Skeletal muscle tissue (tissue), 3 donors: ENCODE measurements at regions not wholly inside any gene's neighbourhood (a gene's known extent, or its start where the extent isn't known, plus 50 kb on each side); places are given as distances from the start of the nearest gene placed in this dataset.

Experiments
- H3K27ac ChIP-seq: one replicate; pipeline ENCODE4 v1.7.0; 2013; ENCODE audit warnings: mild to moderate bottlenecking, low read depth, low read length, inconsistent platforms
- H3K27me3 ChIP-seq, 3 donors: one replicate each; pipeline ENCODE4 v1.7.0; 2013; ENCODE audit warnings: low read length in 3 of 3; ENCODE audit not compliant: control insufficient read depth in 3 of 3, insufficient read depth in 3 of 3
- H3K36me3 ChIP-seq, 3 donors: one replicate each; pipeline ENCODE4 v1.7.0; 2013; ENCODE audit warnings: low read length in 3 of 3; ENCODE audit not compliant: control insufficient read depth in 3 of 3, insufficient read depth in 3 of 3
- H3K4me1 ChIP-seq, 3 donors: one replicate each; pipeline ENCODE4 v1.7.0; 2013; ENCODE audit warnings: low read length in 3 of 3, mild to moderate bottlenecking in 3 of 3; ENCODE audit not compliant: control insufficient read depth in 3 of 3, insufficient read depth in 3 of 3
- H3K4me3 ChIP-seq, 3 donors: one replicate each; pipeline ENCODE4 v1.7.0; 2013; ENCODE audit warnings: low read length in 3 of 3
- H3K9ac ChIP-seq, 3 donors: one replicate each; pipeline ENCODE4 v1.7.0; 2013; ENCODE audit warnings: low read length in 3 of 3, mild to moderate bottlenecking in 3 of 3, moderate library complexity in 2 of 3, low read depth in 1 of 3
- H3K9me3 ChIP-seq, 3 donors: one replicate each; pipeline ENCODE4 v1.7.0; 2013; ENCODE audit warnings: low read length in 3 of 3; ENCODE audit not compliant: control insufficient read depth in 3 of 3
- donor health status: Osteomylitis.

GRCh38 chr6:144862769-144863168, 577.6 kb downstream of the UTRN start:
- Histone ChIP-seq H3K27ac (no peak overlapping the region), H3K9me3 (peaks cover 0 to 3% (median 0%) of the 10 kb centered on the region in 3 donors), H3K36me3 (no peaks in the 10 kb centered on the region), H3K4me3 (no peak overlapping the region), H3K4me1 (no peaks in the 10 kb centered on the region), H3K9ac (no peak overlapping the region), H3K27me3 (no peaks in the 10 kb centered on the region)

- peaks cover 0 to 3% (median 0%) of the 10 kb centered on the region in 3 donors for H3K9me3 ChIP-seq
- no peak overlapping the region for H3K9ac ChIP-seq
- H3K4me3 ChIP-seq = no peak overlapping the region
- H3K27me3 ChIP-seq = no peaks in the 10 kb centered on the region
- no peak overlapping the region for H3K27ac ChIP-seq
- no peaks in the 10 kb centered on the region for H3K36me3 ChIP-seq
- no peaks in the 10 kb centered on the region for H3K4me1 ChIP-seq
These were observed 582.6 kb downstream of the UTRN start for GRCh38 chr6:144867761-144868160.

GRCh38 chr6:144870782-144871181, 585.6 kb downstream of the UTRN start:
- no peaks in the 10 kb centered on the region for H3K27me3 ChIP-seq
- no peak overlapping the region for H3K4me3 ChIP-seq
- H3K36me3 ChIP-seq = no peaks in the 10 kb centered on the region
- H3K4me1 ChIP-seq = no peaks in the 10 kb centered on the region
- H3K9me3 ChIP-seq = no peaks in the 10 kb centered on the region
- no peak overlapping the region for H3K27ac ChIP-seq
- no peak overlapping the region for H3K9ac ChIP-seq

GRCh38 chr6:144873623-144874378, 588.7 kb downstream of the UTRN start:
- H3K4me3 ChIP-seq = no peak overlapping the region
- no peak overlapping the region for H3K27ac ChIP-seq
- no peak overlapping the region for H3K9ac ChIP-seq
- H3K27me3 ChIP-seq = no peaks in the 10 kb centered on the region
- H3K9me3 ChIP-seq = no peaks in the 10 kb centered on the region
- H3K4me1 ChIP-seq = no peaks in the 10 kb centered on the region
- no peaks in the 10 kb centered on the region for H3K36me3 ChIP-seq

GRCh38 chr6:144876689-144877088, 591.6 kb downstream of the UTRN start:
- Histone ChIP-seq H3K27me3 (no peaks in the 10 kb centered on the region), H3K36me3 (no peaks in the 10 kb centered on the region), H3K4me3 (no peak overlapping the region), H3K4me1 (no peaks in the 10 kb centered on the region), H3K27ac (no peak overlapping the region), H3K9me3 (no peaks in the 10 kb centered on the region), H3K9ac (no peak overlapping the region)

GRCh38 chr6:144877118-144877517, 592.0 kb downstream of the UTRN start:
- no peaks in the 10 kb centered on the region for H3K9me3 ChIP-seq

GRCh38 chr6:144878577-144878976, 593.4 kb downstream of the UTRN start:
- no peak overlapping the region for H3K4me3 ChIP-seq
- no peaks in the 10 kb centered on the region for H3K9me3 ChIP-seq
- H3K27ac ChIP-seq = no peak overlapping the region
- no peaks in the 10 kb centered on the region for H3K4me1 ChIP-seq
- H3K36me3 ChIP-seq = no peaks in the 10 kb centered on the region
- no peak overlapping the region for H3K9ac ChIP-seq
- H3K27me3 ChIP-seq = no peaks in the 10 kb centered on the region

More at GRCh38 chr6:144877118-144877517, 592.0 kb downstream of the UTRN start:
- no peaks in the 10 kb centered on the region for H3K4me1 ChIP-seq
- no peak overlapping the region for H3K4me3 ChIP-seq
- no peak overlapping the region for H3K9ac ChIP-seq
- no peak overlapping the region for H3K27ac ChIP-seq
- H3K27me3 ChIP-seq = no peaks in the 10 kb centered on the region
- H3K36me3 ChIP-seq = no peaks in the 10 kb centered on the region

- Histone ChIP-seq H3K4me1 (no peaks in the 10 kb centered on the region), H3K36me3 (no peaks in the 10 kb centered on the region), H3K4me3 (no peak overlapping the region), H3K9ac (no peak overlapping the region), H3K27me3 (no peaks in the 10 kb centered on the region), H3K9me3 (no peaks in the 10 kb centered on the region), H3K27ac (no peak overlapping the region)
These were observed 594.3 kb downstream of the UTRN start for GRCh38 chr6:144879436-144879835.

GRCh38 chr6:144882425-144882824, 597.3 kb downstream of the UTRN start:
- Histone ChIP-seq H3K36me3 (no peaks in the 10 kb centered on the region), H3K4me1 (no peaks in the 10 kb centered on the region), H3K4me3 (no peak overlapping the region), H3K9ac (no peak overlapping the region), H3K27me3 (no peaks in the 10 kb centered on the region), H3K27ac (no peak overlapping the region), H3K9me3 (no peaks in the 10 kb centered on the region)

GRCh38 chr6:144883915-144884314, 598.8 kb downstream of the UTRN start:
- H3K4me1 ChIP-seq = no peaks in the 10 kb centered on the region
- H3K9me3 ChIP-seq = no peaks in the 10 kb centered on the region
- no peaks in the 10 kb centered on the region for H3K27me3 ChIP-seq
- H3K9ac ChIP-seq = no peak overlapping the region
- H3K4me3 ChIP-seq = no peak overlapping the region
- H3K27ac ChIP-seq = no peak overlapping the region
- H3K36me3 ChIP-seq = no peaks in the 10 kb centered on the region
